Neural progenitor cell (in vitro differentiated cells): ENCODE measurements at regions not wholly inside any gene's neighbourhood (a gene's known extent, or its start where the extent isn't known, plus 50 kb on each side); places are given as distances from the start of the nearest gene placed in this dataset.

Experiments used
- EZH2 ChIP-seq: fragments of 200-600 bp; sonication (generic); IDR thresholded peaks from 2 replicates; pipeline ENCODE4 v1.6.1; 2017; ENCODE audit warnings: antibody characterized with exemption, mild to moderate bottlenecking, moderate library complexity
- EZH2phosphoT487 ChIP-seq: fragments of 200-600 bp; sonication (generic); IDR thresholded peaks from 2 replicates; pipeline ENCODE4 v1.6.1; 2017; ENCODE audit warnings: antibody characterized with exemption
- TF ChIP-seq, protein P1 (sequence below): fragments of 200-600 bp; sonication (generic); IDR thresholded peaks from 2 replicates; pipeline ENCODE4 v1.5.1; 2017; ENCODE audit warnings: antibody characterized with exemption, mild to moderate bottlenecking

DNA sequence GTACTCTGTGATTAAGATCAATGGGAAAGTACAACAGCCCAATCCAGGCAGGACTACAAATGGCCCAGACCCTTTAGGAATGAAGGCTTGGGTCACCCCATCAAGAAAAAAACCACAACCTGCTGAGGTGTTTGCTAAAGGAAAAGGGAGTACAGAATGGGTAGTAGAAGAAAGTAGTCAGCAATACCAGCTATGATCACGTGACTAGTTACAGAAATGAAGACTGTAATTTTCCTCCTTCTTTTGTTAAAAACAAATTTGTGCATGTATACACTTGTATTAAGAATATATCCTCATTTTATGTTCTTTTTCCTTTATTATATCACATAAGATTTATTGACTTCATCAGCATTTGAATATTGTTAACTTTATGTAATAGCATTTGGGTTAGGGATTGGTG lies 160.1 kb upstream of the TBX22 start:
- TF ChIP-seq EZH2 (no peak), EZH2phosphoT487 (no peak)
- TF ChIP-seq, protein P1, sequence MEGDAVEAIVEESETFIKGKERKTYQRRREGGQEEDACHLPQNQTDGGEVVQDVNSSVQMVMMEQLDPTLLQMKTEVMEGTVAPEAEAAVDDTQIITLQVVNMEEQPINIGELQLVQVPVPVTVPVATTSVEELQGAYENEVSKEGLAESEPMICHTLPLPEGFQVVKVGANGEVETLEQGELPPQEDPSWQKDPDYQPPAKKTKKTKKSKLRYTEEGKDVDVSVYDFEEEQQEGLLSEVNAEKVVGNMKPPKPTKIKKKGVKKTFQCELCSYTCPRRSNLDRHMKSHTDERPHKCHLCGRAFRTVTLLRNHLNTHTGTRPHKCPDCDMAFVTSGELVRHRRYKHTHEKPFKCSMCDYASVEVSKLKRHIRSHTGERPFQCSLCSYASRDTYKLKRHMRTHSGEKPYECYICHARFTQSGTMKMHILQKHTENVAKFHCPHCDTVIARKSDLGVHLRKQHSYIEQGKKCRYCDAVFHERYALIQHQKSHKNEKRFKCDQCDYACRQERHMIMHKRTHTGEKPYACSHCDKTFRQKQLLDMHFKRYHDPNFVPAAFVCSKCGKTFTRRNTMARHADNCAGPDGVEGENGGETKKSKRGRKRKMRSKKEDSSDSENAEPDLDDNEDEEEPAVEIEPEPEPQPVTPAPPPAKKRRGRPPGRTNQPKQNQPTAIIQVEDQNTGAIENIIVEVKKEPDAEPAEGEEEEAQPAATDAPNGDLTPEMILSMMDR: no peak
